ENCODE measurements at regions not wholly inside any gene's neighbourhood (a gene's known extent, or its start where the extent isn't known, plus 50 kb on each side); places are given as distances from the start of the nearest gene placed in this dataset.
"Not testable (repeated sequence)": the region's sequence is repeated elsewhere in the genome, so short reads cannot be mapped to it uniquely, and the experiment has no call there.

- ATAC-seq (replicated peaks) = no peak
- Mint-ChIP-seq H3K36me3 (ENCODE audit: insufficient read depth) (no peaks in the 10 kb centered on the region), H3K9me3 (peaks cover 0 to 2% of the 10 kb centered on the region in 2 donors), H3K27me3 (peaks cover 24 to 63% of the 10 kb centered on the region in 2 donors), H3K4me1 (ENCODE audit: low read depth in 2 of 2) (no peaks in the 10 kb centered on the region), H3K4me3 (no peak overlapping the region), H3K27ac (no peak overlapping the region)
- no peak for DNase-seq
Measured at GRCh38 chr1:30550365-30551220, 172.8 kb downstream of the MATN1 start.

- not testable (repeated sequence) for DNase-seq; ATAC-seq (replicated peaks); H3K4me3 Mint-ChIP-seq; H3K36me3 Mint-ChIP-seq (ENCODE audit: insufficient read depth); H3K4me1 Mint-ChIP-seq (ENCODE audit: low read depth in 2 of 2); H3K27ac Mint-ChIP-seq; H3K9me3 Mint-ChIP-seq
- H3K27me3 Mint-ChIP-seq = peaks cover 28 to 58% of the 10 kb centered on the region in 2 donors
Measured at GRCh38 chr1:30549872-30550271, 173.5 kb downstream of the MATN1 start.

DNA sequence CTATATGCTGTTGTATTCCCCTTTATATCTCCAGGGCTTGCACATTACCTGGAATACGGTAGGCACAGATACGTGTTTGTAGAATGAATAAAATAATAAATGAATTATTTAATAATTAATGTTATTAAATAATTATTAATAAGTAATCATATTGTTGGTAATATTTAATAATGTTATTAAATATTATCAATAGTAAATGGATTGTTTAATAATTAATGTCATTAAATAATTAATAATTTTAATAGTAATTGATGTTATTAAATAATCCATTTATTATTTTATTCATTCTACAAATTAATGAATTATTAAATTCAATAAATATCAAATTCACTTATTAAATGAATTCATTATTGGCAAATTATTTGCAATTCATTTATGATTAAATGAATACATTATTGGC is 175.1 kb downstream of the MATN1 start:
- Mint-ChIP-seq H3K36me3 (ENCODE audit: insufficient read depth) (no peaks in the 10 kb centered on the region), H3K9me3 (peaks cover 0 to 2% of the 10 kb centered on the region in 2 donors), H3K4me1 (ENCODE audit: low read depth in 2 of 2) (no peaks in the 10 kb centered on the region), H3K27ac (no peak overlapping the region), H3K27me3 (peaks cover 27 to 51% of the 10 kb centered on the region in 2 donors), H3K4me3 (no peak overlapping the region)
- DNase-seq (no peak), ATAC-seq (replicated peaks) (no peak)

GRCh38 chr1:30547326-30547725 is 176.1 kb downstream of the MATN1 start:
- not testable (repeated sequence) for H3K36me3 Mint-ChIP-seq (ENCODE audit: insufficient read depth); ATAC-seq (replicated peaks); H3K9me3 Mint-ChIP-seq; H3K4me3 Mint-ChIP-seq; H3K4me1 Mint-ChIP-seq (ENCODE audit: low read depth in 2 of 2); H3K27ac Mint-ChIP-seq; DNase-seq
- H3K27me3 Mint-ChIP-seq = peaks cover 18 to 46% of the 10 kb centered on the region in 2 donors

- Mint-ChIP-seq H3K4me3 (no peak overlapping the region), H3K27me3 (peaks cover 23 to 50% of the 10 kb centered on the region in 2 donors), H3K9me3 (peaks cover 0 to 2% of the 10 kb centered on the region in 2 donors), H3K4me1 (ENCODE audit: low read depth in 2 of 2) (no peaks in the 10 kb centered on the region), H3K36me3 (ENCODE audit: insufficient read depth) (no peaks in the 10 kb centered on the region), H3K27ac (no peak overlapping the region)
- no peak for ATAC-seq (replicated peaks)
- DNase-seq = no peak
Measured at GRCh38 chr1:30545365-30545764, 178.0 kb downstream of the MATN1 start.

GRCh38 chr1:30541721-30542485 is 181.5 kb downstream of the MATN1 start:
- Mint-ChIP-seq H3K4me1 (ENCODE audit: low read depth in 2 of 2) (no peaks in the 10 kb centered on the region), H3K27me3 (peaks cover 12 to 56% of the 10 kb centered on the region in 2 donors), H3K27ac (no peak overlapping the region), H3K9me3 (no peaks in the 10 kb centered on the region), H3K4me3 (no peak overlapping the region), H3K36me3 (ENCODE audit: insufficient read depth) (no peaks in the 10 kb centered on the region)
- ATAC-seq (replicated peaks) (no peak), DNase-seq (no peak)

DNA sequence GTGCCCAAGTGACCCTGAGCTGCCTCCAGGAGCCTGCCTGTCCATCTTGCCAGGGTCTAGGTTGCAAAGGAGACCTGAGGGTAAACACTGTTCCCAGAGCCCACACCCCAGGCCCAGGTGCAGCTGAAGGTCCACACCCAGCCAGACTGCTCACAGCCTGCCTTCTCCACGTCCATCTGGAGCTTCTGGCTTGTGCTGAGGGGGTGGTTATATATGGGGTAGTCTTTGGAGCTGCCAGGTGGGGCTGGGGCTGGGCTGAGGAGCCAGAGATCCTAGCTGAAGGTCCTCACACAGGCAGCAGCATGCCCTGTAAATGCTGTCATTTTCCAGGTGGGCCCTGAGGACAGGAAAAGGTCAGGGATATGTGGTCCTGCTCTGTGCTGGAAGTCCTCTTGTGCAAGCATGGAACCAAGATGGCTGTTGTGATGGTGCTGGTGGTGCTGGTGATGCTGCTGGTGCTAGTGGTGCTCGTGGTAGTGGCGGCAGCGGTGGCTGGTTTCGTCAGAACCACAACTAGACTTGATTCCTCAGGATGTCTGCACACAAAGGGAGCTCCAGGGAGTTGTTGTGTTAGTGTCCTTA is 182.7 kb downstream of the MATN1 start:
- no peaks in the 10 kb centered on the region for H3K36me3 Mint-ChIP-seq (ENCODE audit: insufficient read depth)

GRCh38 chr1:30539884-30540283 is 183.5 kb downstream of the MATN1 start:
- no peak overlapping the region for H3K27ac Mint-ChIP-seq

More for the DNA sequence above, 182.7 kb downstream of the MATN1 start:
- ATAC-seq (replicated peaks) (no peak), DNase-seq (no peak)
- Mint-ChIP-seq H3K27me3 (peaks cover 9 to 48% of the 10 kb centered on the region in 2 donors), H3K27ac (no peak overlapping the region), H3K9me3 (no peaks in the 10 kb centered on the region), H3K4me3 (no peak overlapping the region), H3K4me1 (ENCODE audit: low read depth in 2 of 2) (no peaks in the 10 kb centered on the region)

GRCh38 chr1:30538993-30539867 is 184.2 kb downstream of the MATN1 start:
- no peaks in the 10 kb centered on the region for H3K9me3 Mint-ChIP-seq
- no peak overlapping the region for H3K4me3 Mint-ChIP-seq
- ATAC-seq (replicated peaks) (no peak), DNase-seq (no peak)
- no peak overlapping the region for H3K27ac Mint-ChIP-seq
- H3K4me1 Mint-ChIP-seq (ENCODE audit: low read depth in 2 of 2) = no peaks in the 10 kb centered on the region
- H3K27me3 Mint-ChIP-seq = peaks cover 4 to 60% of the 10 kb centered on the region in 2 donors
- no peaks in the 10 kb centered on the region for H3K36me3 Mint-ChIP-seq (ENCODE audit: insufficient read depth)

More at GRCh38 chr1:30539884-30540283, 183.5 kb downstream of the MATN1 start:
- no peak for DNase-seq
- Mint-ChIP-seq H3K36me3 (ENCODE audit: insufficient read depth) (no peaks in the 10 kb centered on the region), H3K27me3 (peaks cover 4 to 53% of the 10 kb centered on the region in 2 donors), H3K9me3 (no peaks in the 10 kb centered on the region), H3K4me3 (no peak overlapping the region), H3K4me1 (ENCODE audit: low read depth in 2 of 2) (no peaks in the 10 kb centered on the region)
- ATAC-seq (replicated peaks) = no peak

GRCh38 chr1:30538226-30538992 is 185.0 kb downstream of the MATN1 start:
- no peak overlapping the region for H3K27ac Mint-ChIP-seq
- H3K4me3 Mint-ChIP-seq = no peak overlapping the region
- DNase-seq (no peak), ATAC-seq (replicated peaks) (no peak)
- H3K4me1 Mint-ChIP-seq (ENCODE audit: low read depth in 2 of 2) = no peaks in the 10 kb centered on the region
- H3K27me3 Mint-ChIP-seq = peaks cover 7 to 68% of the 10 kb centered on the region in 2 donors
- no peaks in the 10 kb centered on the region for H3K9me3 Mint-ChIP-seq
- H3K36me3 Mint-ChIP-seq (ENCODE audit: insufficient read depth) = no peaks in the 10 kb centered on the region

DNA sequence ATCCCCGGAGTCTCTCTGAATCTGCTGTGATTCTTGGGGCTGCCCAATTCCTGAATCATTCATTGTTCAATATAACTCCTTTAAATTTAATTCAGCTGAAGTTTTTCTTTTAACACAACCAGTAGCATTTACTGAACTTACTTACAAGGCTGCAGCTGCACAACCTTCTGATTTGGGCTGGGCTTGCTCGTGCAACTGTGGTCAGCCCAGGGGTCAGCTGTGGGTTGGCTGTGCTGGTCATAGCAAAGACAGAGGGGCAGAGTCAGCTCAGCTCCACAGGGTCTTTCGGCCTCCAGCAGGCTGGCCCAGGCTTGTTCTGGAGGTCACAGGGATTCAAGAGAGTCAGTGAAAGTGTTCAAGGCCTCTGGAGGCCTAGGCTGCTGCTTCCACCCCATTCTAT is 186.1 kb downstream of the MATN1 start:
- no peaks in the 10 kb centered on the region for H3K9me3 Mint-ChIP-seq
- H3K4me1 Mint-ChIP-seq (ENCODE audit: low read depth in 2 of 2) = no peaks in the 10 kb centered on the region
- DNase-seq (no peak), ATAC-seq (replicated peaks) (no peak)
- H3K27ac Mint-ChIP-seq = no peak overlapping the region
- no peak overlapping the region for H3K4me3 Mint-ChIP-seq
- H3K27me3 Mint-ChIP-seq = peaks cover 17 to 74% of the 10 kb centered on the region in 2 donors
- H3K36me3 Mint-ChIP-seq (ENCODE audit: insufficient read depth) = no peaks in the 10 kb centered on the region

GRCh38 chr1:30536530-30536929 is 186.9 kb downstream of the MATN1 start:
- Mint-ChIP-seq H3K4me1 (ENCODE audit: low read depth in 2 of 2) (no peaks in the 10 kb centered on the region), H3K27ac (no peak overlapping the region), H3K4me3 (no peak overlapping the region), H3K9me3 (no peaks in the 10 kb centered on the region), H3K27me3 (peaks cover 14 to 68% of the 10 kb centered on the region in 2 donors), H3K36me3 (ENCODE audit: insufficient read depth) (no peaks in the 10 kb centered on the region)
- DNase-seq = no peak
- ATAC-seq (replicated peaks) = no peak
